HG03442 (cell line): ENCODE measurements at regions not wholly inside any gene's neighbourhood (a gene's known extent, or its start where the extent isn't known, plus 50 kb on each side); places are given as distances from the start of the nearest gene placed in this dataset.

Experiments used
- ATAC-seq: cut with Tn5 transposase; IDR thresholded peaks from one replicate; pipeline ENCODE4 v1.9.1; 2021; ENCODE audit warnings: mild to moderate bottlenecking, moderate library complexity; ENCODE audit not compliant: unreplicated experiment

- no peak for ATAC-seq
Observed at GRCh38 chr3:23644099-23644498, 161.7 kb upstream of the UBE2E1 start.

GRCh38 chr3:23644676-23645075 lies 161.1 kb upstream of the UBE2E1 start:
- no peak for ATAC-seq

- no peak for ATAC-seq
Observed at GRCh38 chr3:23645533-23646183, 160.1 kb upstream of the UBE2E1 start.

- no peak for ATAC-seq
Observed at GRCh38 chr3:23646184-23646920, 159.4 kb upstream of the UBE2E1 start.

- no peak for ATAC-seq
Observed at GRCh38 chr3:23647706-23648258, 158.0 kb upstream of the UBE2E1 start.

- no peak for ATAC-seq
Observed at GRCh38 chr3:23648326-23648995, 157.3 kb upstream of the UBE2E1 start.

- no peak for ATAC-seq
Observed at GRCh38 chr3:23648996-23649395, 156.8 kb upstream of the UBE2E1 start.

- ATAC-seq: no peak
Observed at GRCh38 chr3:23649448-23649847, 156.3 kb upstream of the UBE2E1 start.

GRCh38 chr3:23650371-23651140 lies 155.2 kb upstream of the UBE2E1 start:
- ATAC-seq: no peak

- peak; percentile 88 for ATAC-seq
Observed at GRCh38 chr3:23653647-23654525, 151.9 kb upstream of the UBE2E1 start.

GRCh38 chr3:23654571-23654970 lies 151.2 kb upstream of the UBE2E1 start:
- ATAC-seq: peak; percentile 27

- ATAC-seq: no peak
Observed at GRCh38 chr3:23655749-23656148, 150.0 kb upstream of the UBE2E1 start.

GRCh38 chr3:23656199-23656598 lies 149.6 kb upstream of the UBE2E1 start:
- ATAC-seq: no peak

GRCh38 chr3:23656821-23657220 lies 148.9 kb upstream of the UBE2E1 start:
- ATAC-seq: no peak

- ATAC-seq: no peak
Observed at GRCh38 chr3:23657647-23658046, 148.1 kb upstream of the UBE2E1 start.

GRCh38 chr3:23659274-23659673 lies 146.5 kb upstream of the UBE2E1 start:
- ATAC-seq: peak; percentile 59

GRCh38 chr3:23659840-23660430 lies 145.8 kb upstream of the UBE2E1 start:
- ATAC-seq: no peak

- no peak for ATAC-seq
Observed at GRCh38 chr3:23662079-23662617, 143.6 kb upstream of the UBE2E1 start.

- ATAC-seq: no peak
Observed at GRCh38 chr3:23663246-23663645, 142.5 kb upstream of the UBE2E1 start.
